PC-9 (cell line): ENCODE measurements at regions not wholly inside any gene's neighbourhood (a gene's known extent, or its start where the extent isn't known, plus 50 kb on each side); places are given as distances from the start of the nearest gene placed in this dataset.

Experiments used
- BruUV-seq: library from RNA; stranded (reverse); fragments of 400-500 nt; replicated peaks from 2 replicates; lab custom pipeline; 2021; lab: Mats Ljungman, UMichigan
- CTCF ChIA-PET: fragments of 300-600 bp; sonication (Branson Sonifier 250); formaldehyde crosslinking; loops from one replicate; lab custom pipeline; 2022; ENCODE audit warnings: antibody characterized with exemption; lab: Charles Lee
- POLR2A ChIA-PET: fragments of 300-600 bp; sonication (Branson Sonifier 250); formaldehyde crosslinking; loops from one replicate; lab custom pipeline; 2022; ENCODE audit warnings: antibody characterized with exemption; ENCODE audit not compliant: unreplicated experiment; lab: Charles Lee
- DNase-seq, 2 experiments: peaks; one replicate each; pipeline versions ENCODE4 v3.0.0 to v3.0.0-alpha.2; 2015 to 2022; ENCODE audit warnings: mixed read lengths in 1 of 2
- H2AFZ ChIP-seq: fragments of 200-600 bp; sonication (generic); 2 replicates; pipeline ENCODE4 v1.8.1; 2017; ENCODE audit warnings: antibody characterized with exemption
- H3F3A ChIP-seq: fragments of 200-600 bp; sonication (generic); 2 replicates; pipeline ENCODE4 v1.8.1; 2017; ENCODE audit warnings: antibody characterized with exemption, mild to moderate bottlenecking, low read depth; ENCODE audit not compliant: insufficient read depth
- H3K27ac ChIP-seq: fragments of 200-600 bp; sonication (generic); 2 replicates; pipeline ENCODE4 v1.6.1; 2016; ENCODE audit warnings: mixed run types
- H3K27me3 ChIP-seq: fragments of 200-600 bp; sonication (generic); 2 replicates; pipeline ENCODE4 v1.6.1; 2016; ENCODE audit warnings: low read depth, mixed run types; ENCODE audit not compliant: insufficient read depth
- H3K36me3 ChIP-seq: fragments of 200-600 bp; sonication (generic); 2 replicates; pipeline ENCODE4 v1.6.1; 2016; ENCODE audit warnings: low read depth, mixed run types
- H3K4me1 ChIP-seq: fragments of 200-600 bp; sonication (generic); replicated peaks from 2 replicates; pipeline ENCODE4 v1.6.1; 2016; ENCODE audit warnings: mixed run types; ENCODE audit not compliant: insufficient read depth
- H3K4me2 ChIP-seq: fragments of 200-600 bp; sonication (generic); 2 replicates; pipeline ENCODE4 v1.6.1; 2017; ENCODE audit warnings: mixed run types
- H3K4me3 ChIP-seq: fragments of 200-600 bp; sonication (generic); 2 replicates; pipeline ENCODE4 v1.6.1; 2016; ENCODE audit warnings: mixed run types
- H3K79me2 ChIP-seq: fragments of 200-600 bp; sonication (generic); 2 replicates; pipeline ENCODE4 v1.6.1; 2017; ENCODE audit warnings: low read depth, mixed run types
- H3K9me2 ChIP-seq: fragments of 200-600 bp; sonication (generic); 2 replicates; pipeline ENCODE4 v1.8.1; 2017; ENCODE audit warnings: mild to moderate bottlenecking; ENCODE audit not compliant: insufficient read depth
- H3K9me3 ChIP-seq: fragments of 200-600 bp; sonication (generic); 2 replicates; pipeline ENCODE4 v1.8.1; 2016; ENCODE audit warnings: low read depth; ENCODE audit not compliant: insufficient read depth
- H4K20me1 ChIP-seq: fragments of 200-600 bp; sonication (generic); 2 replicates; pipeline ENCODE4 v1.8.1; 2017; ENCODE audit not compliant: insufficient read depth
- CTCF ChIP-seq: fragments of 200-600 bp; sonication (generic); conservative IDR thresholded peaks from 2 replicates; pipeline ENCODE4 v1.6.1; 2017; ENCODE audit warnings: mixed run types, antibody characterized with exemption, mild to moderate bottlenecking, moderate library complexity
- EZH2 ChIP-seq: fragments of 200-600 bp; sonication (generic); IDR thresholded peaks from 2 replicates; pipeline ENCODE4 v1.8.0; 2017; ENCODE audit warnings: antibody characterized with exemption, low read depth
- intact Hi-C: fragments of 100-400 bp; cut with micrococcal nuclease; formaldehyde crosslinking; loops from one replicate; pipeline ENCODE4 v1.10.0; 2022; ENCODE audit not compliant: unreplicated experiment

GRCh38 chr3:8423307-8423706 lies 78.3 kb upstream of the LMCD1 start:
- Histone ChIP-seq H3K79me2 (no peaks in the 10 kb centered on the region), H3K4me3 (no peak overlapping the region), H3K9me3 (no peaks in the 10 kb centered on the region), H3K4me2 (no peak overlapping the region), H3K36me3 (no peaks in the 10 kb centered on the region), H2AFZ (no peak overlapping the region), H3K4me1 (no peaks in the 10 kb centered on the region), H4K20me1 (no peaks in the 10 kb centered on the region), H3K9me2 (no peaks in the 10 kb centered on the region), H3K27ac (no peak overlapping the region), H3F3A (no peaks in the 10 kb centered on the region), H3K27me3 (no peaks in the 10 kb centered on the region)
- CTCF ChIA-PET, result no interaction called here
- BruUV-seq, result no TSS peak
- no peak for DNase-seq
- POLR2A ChIA-PET, result no interaction called here
- TF ChIP-seq CTCF (no peak), EZH2 (no peak)
- intact Hi-C loops, result loop anchor here (5.0 kb wide), 1 partner anchor 199 kb away; no protein-coding TSS in a partner anchor

- Histone ChIP-seq H3K4me3 (no peak overlapping the region), H3K4me2 (no peak overlapping the region), H3K9me2 (no peaks in the 10 kb centered on the region), H3K79me2 (no peaks in the 10 kb centered on the region), H3K27ac (no peak overlapping the region), H2AFZ (no peak overlapping the region), H3K27me3 (no peaks in the 10 kb centered on the region), H3K36me3 (no peaks in the 10 kb centered on the region), H3F3A (no peaks in the 10 kb centered on the region), H3K4me1 (no peaks in the 10 kb centered on the region), H3K9me3 (no peaks in the 10 kb centered on the region), H4K20me1 (no peaks in the 10 kb centered on the region)
- TF ChIP-seq EZH2 (no peak), CTCF (no peak)
- BruUV-seq, result no TSS peak
- CTCF ChIA-PET, result no interaction called here
- no peak for DNase-seq
- POLR2A ChIA-PET, result no interaction called here
- intact Hi-C loops, result loop anchor here (5.0 kb wide), 1 partner anchor 198 kb away; no protein-coding TSS in a partner anchor
Observed at GRCh38 chr3:8424281-8424680, 77.3 kb upstream of the LMCD1 start.

- H3K9me2 ChIP-seq, result no peaks in the 10 kb centered on the region
- H3K79me2 ChIP-seq, result no peaks in the 10 kb centered on the region
- TF ChIP-seq CTCF (no peak), EZH2 (no peak)
- no peaks in the 10 kb centered on the region for H3K9me3 ChIP-seq
- ChIA-PET CTCF (interaction anchor here (0.7 kb wide), 1 partner anchor 19 kb away, joined by 3 read pairs; no protein-coding TSS in a partner anchor), POLR2A (no interaction called here)
- intact Hi-C loops, result no loop called here
- H3K4me2 ChIP-seq, result no peak overlapping the region
- no peaks in the 10 kb centered on the region for H3K36me3 ChIP-seq
- H3F3A ChIP-seq, result no peaks in the 10 kb centered on the region
- no peak overlapping the region for H3K27ac ChIP-seq
- DNase-seq, result no peak
- no peak overlapping the region for H2AFZ ChIP-seq
- no peaks in the 10 kb centered on the region for H3K27me3 ChIP-seq
- BruUV-seq, result no TSS peak
- no peak overlapping the region for H3K4me3 ChIP-seq
- H4K20me1 ChIP-seq, result no peaks in the 10 kb centered on the region
- no peaks in the 10 kb centered on the region for H3K4me1 ChIP-seq
Observed at GRCh38 chr3:8436661-8437287, 64.8 kb upstream of the LMCD1 start.
